MM.1S (cell line): ENCODE measurements at regions not wholly inside any gene's neighbourhood (a gene's known extent, or its start where the extent isn't known, plus 50 kb on each side); places are given as distances from the start of the nearest gene placed in this dataset.

Source experiments
- DNase-seq: peaks from one replicate; pipeline ENCODE4 v3.0.0-alpha.2; 2015
- H2AFZ ChIP-seq: fragments of 300-600 bp; sonication (generic); 2 replicates; pipeline ENCODE4 v1.6.0; 2016; ENCODE audit warnings: antibody characterized with exemption, low read length
- H3F3A ChIP-seq: fragments of 300-600 bp; sonication (generic); 2 replicates; pipeline ENCODE4 v1.6.1; 2016; ENCODE audit warnings: mild to moderate bottlenecking, antibody characterized with exemption, low read length, moderate library complexity, mixed read lengths; ENCODE audit not compliant: insufficient read depth
- H3K27ac ChIP-seq: fragments of 300-600 bp; sonication (generic); 2 replicates; pipeline ENCODE4 v1.5.1; 2016; ENCODE audit warnings: mild to moderate bottlenecking, low read length
- H3K27me3 ChIP-seq: fragments of 300-600 bp; sonication (generic); replicated peaks from 2 replicates; pipeline ENCODE4 v1.6.0; 2016; ENCODE audit warnings: low read length; ENCODE audit not compliant: insufficient read depth
- H3K36me3 ChIP-seq: fragments of 300-600 bp; sonication (generic); replicated peaks from 2 replicates; pipeline ENCODE4 v1.6.1; 2016; ENCODE audit warnings: mild to moderate bottlenecking, low read length, mixed read lengths; ENCODE audit not compliant: insufficient read depth
- H3K4me1 ChIP-seq: fragments of 300-600 bp; sonication (generic); 2 replicates; pipeline ENCODE4 v1.6.1; 2016; ENCODE audit warnings: low read length, mixed read lengths
- H3K4me2 ChIP-seq: fragments of 300-600 bp; sonication (generic); 2 replicates; pipeline ENCODE4 v1.6.0; 2016; ENCODE audit warnings: low read depth, low read length
- H3K4me3 ChIP-seq: fragments of 300-600 bp; sonication (generic); 2 replicates; pipeline ENCODE4 v1.5.1; 2016; ENCODE audit warnings: low read length, mixed read lengths
- H3K79me2 ChIP-seq: fragments of 300-600 bp; sonication (generic); 2 replicates; pipeline ENCODE4 v1.6.1; 2016; ENCODE audit warnings: mixed run types, low read length, mixed read lengths
- H3K9ac ChIP-seq: fragments of 300-600 bp; sonication (generic); 2 replicates; pipeline ENCODE4 v1.6.1; 2016; ENCODE audit warnings: low read length, mixed read lengths
- H3K9me2 ChIP-seq: fragments of 300-600 bp; sonication (generic); replicated peaks from 2 replicates; pipeline ENCODE4 v1.6.1; 2016; ENCODE audit warnings: mild to moderate bottlenecking, low read length, mixed read lengths; ENCODE audit not compliant: insufficient read depth
- H3K9me3 ChIP-seq: fragments of 300-600 bp; sonication (generic); replicated peaks from 2 replicates; pipeline ENCODE4 v1.6.1; 2016; ENCODE audit warnings: mild to moderate bottlenecking, low read length, mixed read lengths; ENCODE audit not compliant: insufficient read depth
- H4K20me1 ChIP-seq: fragments of 300-600 bp; sonication (generic); 2 replicates; pipeline ENCODE4 v1.6.1; 2016; ENCODE audit warnings: mild to moderate bottlenecking, low read length, moderate library complexity, mixed read lengths; ENCODE audit not compliant: insufficient read depth
- EZH2 ChIP-seq: fragments of 300-600 bp; sonication (generic); optimal IDR thresholded peaks from 2 replicates; pipeline ENCODE3; 2017; ENCODE audit warnings: low read depth, mild to moderate bottlenecking, antibody characterized with exemption, low read length, mixed read lengths
- EZH2phosphoT487 ChIP-seq: fragments of 300-600 bp; sonication (generic); IDR thresholded peaks from 2 replicates; pipeline ENCODE4 v1.6.1; 2018; ENCODE audit warnings: antibody characterized with exemption, low read length
- TF ChIP-seq, protein P1 (sequence below): fragments of 300-600 bp; sonication (generic); IDR thresholded peaks from 2 replicates; pipeline ENCODE4 v1.5.1; 2016; ENCODE audit warnings: antibody characterized with exemption, low read length, mixed read lengths

DNA sequence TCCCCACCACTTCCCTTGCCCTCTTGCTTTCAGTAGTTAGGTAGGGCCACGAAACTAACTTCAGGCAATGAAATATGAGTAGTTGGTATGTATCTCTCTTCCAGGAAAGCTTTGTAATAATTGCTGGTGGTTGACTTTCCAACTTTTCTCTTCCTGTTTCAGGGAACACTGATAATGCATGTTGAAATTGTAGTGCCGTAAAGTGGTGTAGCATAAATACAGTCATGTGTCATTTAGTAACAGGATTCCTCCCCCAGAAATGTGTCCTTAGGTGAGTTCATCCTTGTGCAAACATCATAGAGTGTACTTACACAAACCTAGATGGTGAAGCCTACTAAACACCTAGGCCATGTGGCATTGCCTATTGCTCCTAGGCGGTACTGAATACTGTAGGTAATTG is 429.2 kb downstream of the PID1 start:
- Histone ChIP-seq H3K79me2 (no peaks in the 10 kb centered on the region), H3K4me2 (no peak overlapping the region), H3K9me3 (no peaks in the 10 kb centered on the region), H3K9ac (no peak overlapping the region), H3K4me3 (no peak overlapping the region), H3F3A (no peaks in the 10 kb centered on the region), H3K36me3 (no peaks in the 10 kb centered on the region), H2AFZ (no peak overlapping the region), H3K27ac (no peak overlapping the region), H3K9me2 (no peaks in the 10 kb centered on the region), H4K20me1 (no peaks in the 10 kb centered on the region), H3K4me1 (no peaks in the 10 kb centered on the region), H3K27me3 (no peaks in the 10 kb centered on the region)
- no peak for TF ChIP-seq EZH2
- no peak for DNase-seq

DNA sequence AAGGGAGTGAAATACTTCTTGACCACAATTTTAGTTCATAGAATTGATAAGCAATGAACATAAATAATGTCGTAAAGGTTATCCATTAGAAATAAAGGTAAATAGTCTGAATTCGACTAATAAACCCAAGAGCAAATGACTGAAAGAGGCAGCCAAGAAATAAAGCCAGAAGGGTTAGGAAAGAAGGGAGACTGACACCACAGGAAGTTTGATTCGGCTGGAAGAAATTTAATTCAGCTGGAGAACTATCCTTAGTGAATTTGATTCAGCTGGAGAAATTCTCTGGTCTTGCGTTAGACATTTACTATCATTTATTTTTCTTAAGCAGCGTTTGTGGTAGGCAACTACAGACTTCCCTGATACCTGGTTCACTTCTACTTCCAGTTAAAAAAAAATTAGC is 429.6 kb downstream of the PID1 start:
- Histone ChIP-seq H2AFZ (no peak overlapping the region), H3K27me3 (no peaks in the 10 kb centered on the region), H3F3A (no peaks in the 10 kb centered on the region), H4K20me1 (no peaks in the 10 kb centered on the region), H3K9ac (no peak overlapping the region), H3K79me2 (no peaks in the 10 kb centered on the region), H3K36me3 (no peaks in the 10 kb centered on the region), H3K4me3 (no peak overlapping the region), H3K4me2 (no peak overlapping the region), H3K9me3 (no peaks in the 10 kb centered on the region), H3K27ac (no peak overlapping the region), H3K9me2 (no peaks in the 10 kb centered on the region), H3K4me1 (no peaks in the 10 kb centered on the region)
- TF ChIP-seq, protein P1, sequence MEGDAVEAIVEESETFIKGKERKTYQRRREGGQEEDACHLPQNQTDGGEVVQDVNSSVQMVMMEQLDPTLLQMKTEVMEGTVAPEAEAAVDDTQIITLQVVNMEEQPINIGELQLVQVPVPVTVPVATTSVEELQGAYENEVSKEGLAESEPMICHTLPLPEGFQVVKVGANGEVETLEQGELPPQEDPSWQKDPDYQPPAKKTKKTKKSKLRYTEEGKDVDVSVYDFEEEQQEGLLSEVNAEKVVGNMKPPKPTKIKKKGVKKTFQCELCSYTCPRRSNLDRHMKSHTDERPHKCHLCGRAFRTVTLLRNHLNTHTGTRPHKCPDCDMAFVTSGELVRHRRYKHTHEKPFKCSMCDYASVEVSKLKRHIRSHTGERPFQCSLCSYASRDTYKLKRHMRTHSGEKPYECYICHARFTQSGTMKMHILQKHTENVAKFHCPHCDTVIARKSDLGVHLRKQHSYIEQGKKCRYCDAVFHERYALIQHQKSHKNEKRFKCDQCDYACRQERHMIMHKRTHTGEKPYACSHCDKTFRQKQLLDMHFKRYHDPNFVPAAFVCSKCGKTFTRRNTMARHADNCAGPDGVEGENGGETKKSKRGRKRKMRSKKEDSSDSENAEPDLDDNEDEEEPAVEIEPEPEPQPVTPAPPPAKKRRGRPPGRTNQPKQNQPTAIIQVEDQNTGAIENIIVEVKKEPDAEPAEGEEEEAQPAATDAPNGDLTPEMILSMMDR, result no peak
- no peak for DNase-seq

DNA sequence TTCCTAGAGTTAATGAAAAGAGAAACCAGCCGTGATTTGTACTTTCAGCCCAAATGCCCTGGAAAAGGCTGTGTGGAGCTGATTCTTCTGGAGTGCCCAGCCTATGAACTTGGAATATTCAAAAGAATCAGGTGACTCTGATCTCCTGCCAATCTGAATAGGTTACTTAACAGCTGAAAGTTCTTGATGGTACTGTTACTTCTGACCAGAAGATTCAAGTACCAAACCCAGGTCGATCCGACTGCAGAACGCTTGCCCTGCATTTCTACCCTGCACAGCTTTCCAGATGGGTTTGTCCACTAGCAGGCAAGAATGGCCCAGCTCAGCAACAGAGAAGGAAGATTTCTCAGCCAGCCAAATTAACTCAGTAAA is 430.4 kb downstream of the PID1 start:
- Histone ChIP-seq H4K20me1 (no peaks in the 10 kb centered on the region), H3K79me2 (no peaks in the 10 kb centered on the region), H3K9me2 (no peaks in the 10 kb centered on the region), H3K4me3 (no peak overlapping the region), H2AFZ (no peak overlapping the region), H3K4me1 (no peaks in the 10 kb centered on the region), H3K9ac (no peak overlapping the region), H3K9me3 (no peaks in the 10 kb centered on the region), H3K27ac (no peak overlapping the region), H3K36me3 (no peaks in the 10 kb centered on the region), H3K4me2 (no peak overlapping the region), H3F3A (no peaks in the 10 kb centered on the region), H3K27me3 (no peaks in the 10 kb centered on the region)
- no peak for DNase-seq
- TF ChIP-seq EZH2phosphoT487, result no peak
- no peak for TF ChIP-seq EZH2
- TF ChIP-seq, protein P1, result no peak

DNA sequence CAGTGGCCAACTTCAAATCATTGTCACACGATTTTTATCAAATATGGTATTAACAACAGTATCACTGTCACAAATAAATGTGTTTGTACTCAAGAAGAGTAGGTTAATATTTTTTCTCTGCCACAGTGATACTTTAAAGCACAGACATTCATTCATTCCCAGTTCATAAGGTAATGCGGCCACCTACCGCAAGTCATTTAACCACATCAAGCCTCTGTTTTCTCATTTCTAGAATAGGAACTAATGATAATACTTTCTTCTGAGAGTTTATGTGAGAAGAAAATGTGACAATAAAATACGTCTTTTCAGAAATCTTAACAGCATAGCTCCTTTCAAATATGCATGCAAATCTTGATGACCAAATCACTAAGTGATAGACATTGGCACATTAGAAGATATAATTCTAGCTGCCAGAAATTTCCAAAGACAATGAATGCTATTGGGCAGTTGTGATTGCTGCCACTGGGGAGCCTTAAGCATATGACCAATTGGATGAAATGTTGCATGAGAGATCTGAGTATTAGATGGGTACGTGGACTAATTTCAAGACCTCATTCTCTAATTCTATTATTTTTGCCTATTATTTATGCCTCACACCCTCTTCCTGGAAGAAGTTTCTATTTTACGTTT is 430.9 kb downstream of the PID1 start:
- H3K9me2 ChIP-seq, result no peaks in the 10 kb centered on the region
- no peaks in the 10 kb centered on the region for H3K9me3 ChIP-seq
- no peaks in the 10 kb centered on the region for H3K36me3 ChIP-seq
- H3K4me2 ChIP-seq, result no peak overlapping the region
- no peaks in the 10 kb centered on the region for H3K79me2 ChIP-seq
- no peaks in the 10 kb centered on the region for H4K20me1 ChIP-seq
- no peaks in the 10 kb centered on the region for H3K27me3 ChIP-seq
- no peak overlapping the region for H3K27ac ChIP-seq
- H3F3A ChIP-seq, result no peaks in the 10 kb centered on the region
- no peak overlapping the region for H3K4me3 ChIP-seq
- H2AFZ ChIP-seq, result no peak overlapping the region
- TF ChIP-seq EZH2, result no peak
- TF ChIP-seq, protein P1, result no peak
- TF ChIP-seq EZH2phosphoT487, result no peak
- no peak overlapping the region for H3K9ac ChIP-seq
- DNase-seq, result no peak
- H3K4me1 ChIP-seq, result no peaks in the 10 kb centered on the region
